LNCAP (cell line): ENCODE measurements at regions not wholly inside any gene's neighbourhood (a gene's known extent, or its start where the extent isn't known, plus 50 kb on each side); places are given as distances from the start of the nearest gene placed in this dataset.

ENCODE experiments used
- CTCF ChIP-seq: fragments of 450-650 bp; IDR thresholded peaks from 2 replicates; pipeline ENCODE4 v1.5.1; 2017; ENCODE audit warnings: mild to moderate bottlenecking

GRCh38 chr6:153275997-153276396 is 144.9 kb upstream of the RGS17 start:
- no peak for TF ChIP-seq CTCF

GRCh38 chr6:153272201-153272980 is 141.3 kb upstream of the RGS17 start:
- TF ChIP-seq CTCF = no peak

- TF ChIP-seq CTCF = no peak
Measured at GRCh38 chr6:153263489-153263888, 132.4 kb upstream of the RGS17 start.

GRCh38 chr6:153251326-153251725 is 120.2 kb upstream of the RGS17 start:
- TF ChIP-seq CTCF = no peak

GRCh38 chr6:153237670-153238069 is 106.6 kb upstream of the RGS17 start:
- no peak for TF ChIP-seq CTCF

GRCh38 chr6:153231048-153231646 is 100.1 kb upstream of the RGS17 start:
- TF ChIP-seq CTCF = peak; percentile 92

GRCh38 chr6:153218184-153218792 is 87.2 kb upstream of the RGS17 start:
- no peak for TF ChIP-seq CTCF
